HG02759 (cell line): ENCODE measurements at regions not wholly inside any gene's neighbourhood (a gene's known extent, or its start where the extent isn't known, plus 50 kb on each side); places are given as distances from the start of the nearest gene placed in this dataset.

ENCODE experiments used
- ATAC-seq: cut with Tn5 transposase; IDR thresholded peaks from one replicate; pipeline ENCODE4 v1.9.1; 2021; ENCODE audit warnings: mild to moderate bottlenecking, moderate library complexity; ENCODE audit not compliant: unreplicated experiment

GRCh38 chr6:1068068-1068467 is 243.8 kb upstream of the FOXQ1 start:
- no peak for ATAC-seq

- no peak for ATAC-seq
Measured at GRCh38 chr6:1067346-1067745, 244.6 kb upstream of the FOXQ1 start.

- no peak for ATAC-seq
Measured at GRCh38 chr6:1066449-1067090, 245.3 kb upstream of the FOXQ1 start.

- no peak for ATAC-seq
Measured at GRCh38 chr6:1065986-1066385, 245.9 kb upstream of the FOXQ1 start.

- no peak for ATAC-seq
Measured at GRCh38 chr6:1063671-1064355, 248.1 kb upstream of the FOXQ1 start.

- no peak for ATAC-seq
Measured at GRCh38 chr6:1062786-1063545, 248.9 kb upstream of the FOXQ1 start.

GRCh38 chr6:1059596-1059995 is 252.3 kb upstream of the FOXQ1 start:
- ATAC-seq, result no peak

GRCh38 chr6:1057490-1058135 is 254.3 kb upstream of the FOXQ1 start:
- ATAC-seq, result no peak

- no peak for ATAC-seq
Measured at GRCh38 chr6:1055015-1055921, 256.6 kb upstream of the FOXQ1 start.

GRCh38 chr6:1054653-1055014 is 257.3 kb upstream of the FOXQ1 start:
- no peak for ATAC-seq

- ATAC-seq, result no peak
Measured at GRCh38 chr6:1053586-1053985, 258.3 kb upstream of the FOXQ1 start.

GRCh38 chr6:1052262-1052661 is 259.6 kb upstream of the FOXQ1 start:
- no peak for ATAC-seq

GRCh38 chr6:1049900-1050299 is 262.0 kb upstream of the FOXQ1 start:
- no peak for ATAC-seq

GRCh38 chr6:1049170-1049569 is 262.7 kb upstream of the FOXQ1 start:
- ATAC-seq, result no peak

GRCh38 chr6:1047981-1048541 is 263.8 kb upstream of the FOXQ1 start:
- ATAC-seq, result no peak

GRCh38 chr6:1045239-1045638 is 266.7 kb upstream of the FOXQ1 start:
- ATAC-seq, result no peak

- ATAC-seq, result no peak
Measured at GRCh38 chr6:1044040-1044836, 267.7 kb upstream of the FOXQ1 start.

- ATAC-seq, result no peak
Measured at GRCh38 chr6:1043458-1043836, 268.5 kb upstream of the FOXQ1 start.
